Activated naive CD4-positive, alpha-beta T cell (primary cell): ENCODE measurements at regions not wholly inside any gene's neighbourhood (a gene's known extent, or its start where the extent isn't known, plus 50 kb on each side); places are given as distances from the start of the nearest gene placed in this dataset.

Source experiments
- DNase-seq, 4 experiments: peaks; one replicate each; lab custom pipeline; 2025; lab: John Stamatoyannopoulos, UW

DNA sequence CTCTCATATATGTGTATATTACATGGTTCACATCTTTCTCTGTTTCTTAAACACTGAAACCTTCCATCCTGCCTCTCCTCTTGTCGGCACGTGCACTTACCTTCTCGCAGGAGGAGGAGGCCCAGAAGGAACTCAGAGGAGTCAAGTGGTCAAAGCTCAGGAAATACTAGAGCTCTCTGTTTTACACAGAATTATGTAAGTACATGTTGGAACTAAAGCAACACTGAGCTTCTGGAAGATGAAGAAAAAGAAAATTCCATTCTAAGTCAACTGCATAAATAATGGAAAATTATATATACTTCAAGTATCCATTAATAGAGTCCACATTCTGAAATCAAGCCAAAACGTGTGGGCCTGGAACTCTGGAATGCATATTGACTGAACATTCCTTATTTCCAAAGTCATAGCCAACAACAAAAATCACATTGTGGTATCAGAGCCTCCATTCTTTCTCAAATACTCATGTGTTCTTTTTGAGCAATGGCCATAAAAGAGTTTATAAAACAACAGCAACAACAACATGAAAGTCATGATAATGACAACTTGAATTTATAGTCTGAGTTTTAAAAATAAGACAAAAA lies 121.5 kb upstream of the RAI14 start:
- no peak for DNase-seq

DNA sequence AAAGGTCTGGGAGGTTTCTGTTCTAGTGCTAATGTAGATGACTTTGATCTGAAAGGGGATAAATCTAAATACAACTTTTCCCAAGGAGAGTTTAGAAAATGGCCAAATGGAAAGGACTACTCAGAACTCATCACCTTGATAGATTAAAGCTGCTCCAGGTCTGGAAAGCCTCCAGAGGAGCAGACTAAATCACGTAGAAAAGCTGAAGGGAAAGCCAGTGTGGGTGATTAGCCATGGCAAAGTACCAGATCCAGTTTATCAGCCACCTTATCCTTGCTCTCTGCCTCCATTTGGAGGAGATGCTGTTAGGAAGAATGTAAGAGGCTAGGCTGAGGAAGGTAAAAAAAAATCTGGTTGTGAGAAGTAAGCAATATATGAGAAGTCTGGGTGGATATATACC lies 120.7 kb upstream of the RAI14 start:
- no peak for DNase-seq

DNA sequence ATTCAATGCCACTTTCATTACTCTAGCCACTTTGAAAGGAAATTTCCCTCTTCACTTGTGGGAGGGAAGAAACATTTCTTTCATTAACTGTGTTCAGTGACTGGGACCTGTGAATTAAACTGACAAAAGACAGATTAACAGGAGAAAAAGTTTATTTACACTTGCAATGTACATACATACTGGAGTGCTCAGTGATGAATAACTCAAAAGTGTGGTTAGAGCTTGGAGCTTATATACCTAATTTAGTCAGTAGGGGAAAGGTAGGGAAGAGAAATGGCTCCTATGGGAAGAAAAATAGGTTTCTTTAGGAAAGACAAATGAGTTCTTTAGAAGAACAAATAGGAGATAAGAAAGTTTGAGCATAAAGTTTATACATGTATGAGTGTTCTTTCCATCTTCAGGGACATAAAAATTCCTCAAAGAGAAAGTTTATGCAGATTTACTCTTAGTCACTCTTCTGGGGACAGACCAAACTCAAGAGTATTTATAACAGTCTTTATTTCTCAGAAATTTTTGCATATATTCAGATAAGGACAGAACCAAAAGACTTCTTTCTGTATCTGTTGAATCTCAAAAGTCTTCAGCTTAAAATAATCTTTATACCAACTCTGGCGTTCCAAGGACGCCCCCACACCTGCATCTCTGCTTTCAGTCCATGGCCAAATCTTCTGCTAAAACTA lies 120.0 kb upstream of the RAI14 start:
- DNase-seq = no peak

DNA sequence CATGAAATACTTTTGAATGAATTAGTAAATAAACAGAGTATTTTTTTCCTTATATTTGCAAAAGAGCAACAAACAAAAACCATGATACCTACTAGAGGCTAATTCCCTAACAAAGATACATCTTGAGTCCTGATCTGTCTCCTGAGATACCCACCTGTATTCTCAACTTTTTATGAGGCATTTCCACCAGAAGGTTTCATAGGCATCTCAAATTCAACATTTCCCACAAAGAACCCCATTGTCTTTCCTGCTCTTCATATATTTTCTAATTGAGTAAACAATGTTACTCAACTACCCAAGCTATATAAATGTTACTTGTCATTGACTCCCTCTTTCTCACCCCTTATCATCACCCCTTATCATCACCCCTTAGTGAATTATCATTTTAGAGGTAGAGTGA lies 119.4 kb upstream of the RAI14 start:
- no peak for DNase-seq

DNA sequence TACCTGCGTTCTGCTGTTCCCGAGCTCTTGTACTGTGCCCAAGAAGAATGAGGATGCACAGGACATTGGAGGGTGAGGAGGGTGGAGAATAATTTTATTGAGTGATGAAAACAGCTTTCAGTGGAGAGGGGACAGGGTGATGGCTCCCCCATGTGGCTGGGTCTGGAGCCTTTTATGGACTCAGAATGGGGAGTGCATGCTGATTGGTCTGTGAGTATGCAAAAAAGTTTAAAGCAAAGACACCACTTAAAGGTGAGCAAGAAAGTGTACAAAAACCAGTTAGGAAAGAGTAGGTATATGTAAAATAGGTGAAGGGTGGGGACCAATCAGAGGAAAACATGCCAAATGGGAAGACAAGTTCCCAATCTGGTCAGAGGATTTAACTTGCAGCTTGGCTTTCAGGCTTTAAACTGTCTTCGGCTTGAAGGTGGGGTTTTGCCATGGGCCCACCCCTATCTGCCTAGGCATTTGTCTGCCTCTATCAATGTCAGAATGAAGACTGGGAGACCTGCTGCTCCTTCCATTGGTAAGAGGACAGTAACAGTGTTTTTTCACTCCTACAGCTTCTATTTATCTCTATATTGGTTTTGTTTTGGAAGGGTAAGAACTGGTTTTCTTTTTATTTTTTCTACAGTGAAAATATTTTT lies 118.0 kb upstream of the RAI14 start:
- no peak for DNase-seq

DNA sequence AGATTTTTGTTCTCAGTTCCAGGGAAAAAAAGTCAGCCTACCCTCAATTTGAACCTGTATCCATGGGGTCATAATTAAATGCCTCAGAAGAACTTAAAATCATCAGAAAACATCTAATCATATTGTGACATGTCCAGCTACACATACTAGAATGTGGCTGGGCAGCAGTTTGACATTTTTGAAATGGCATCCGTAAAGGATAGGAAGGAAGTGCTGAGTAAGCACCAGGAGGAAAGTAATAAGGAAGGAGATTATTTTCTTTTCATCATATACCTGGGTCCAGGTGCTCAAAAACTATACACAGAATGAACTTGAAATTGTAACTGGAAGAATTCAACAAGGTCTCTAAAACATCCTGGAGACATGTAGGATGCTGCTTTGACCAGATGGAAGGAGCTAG lies 116.9 kb upstream of the RAI14 start:
- no peak for DNase-seq

DNA sequence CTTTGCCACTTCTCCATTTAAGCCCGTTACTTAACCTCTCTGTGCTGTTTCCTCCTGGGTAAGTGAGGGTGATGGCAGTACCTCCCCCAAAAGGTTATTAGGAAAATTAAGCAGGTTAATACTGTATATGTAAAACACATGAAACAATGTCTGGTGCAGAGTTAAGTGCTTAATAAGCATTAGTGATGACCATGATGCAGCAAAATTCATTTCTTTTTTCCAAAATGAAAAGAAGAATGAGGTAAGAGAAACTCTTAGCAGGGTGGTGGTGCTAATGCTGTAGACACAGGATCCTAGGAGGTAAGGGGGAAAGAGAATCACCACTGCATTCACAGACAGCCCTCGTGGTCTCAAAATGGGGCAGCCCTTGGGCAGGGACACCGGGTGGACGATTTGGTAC lies 115.1 kb upstream of the RAI14 start:
- no peak for DNase-seq

DNA sequence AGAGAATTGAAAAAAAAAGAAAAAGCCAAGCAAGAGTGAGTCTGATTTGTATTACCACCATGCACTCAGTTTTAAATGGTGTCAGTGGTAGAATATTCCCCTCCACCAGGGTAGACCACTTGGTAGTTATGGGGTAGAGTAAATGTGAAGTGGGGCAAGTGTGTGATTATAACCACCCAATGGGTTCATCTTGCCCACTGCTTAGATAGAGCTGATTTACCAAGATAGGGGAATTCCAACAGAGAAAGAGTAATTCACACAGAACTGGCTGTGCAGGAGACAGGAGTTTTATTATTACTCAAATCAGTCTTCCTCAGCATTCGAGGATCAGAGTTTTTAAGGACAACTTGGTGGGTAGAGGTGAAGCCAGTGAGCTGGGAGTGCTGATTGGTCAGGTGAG lies 113.3 kb upstream of the RAI14 start:
- no peak for DNase-seq

DNA sequence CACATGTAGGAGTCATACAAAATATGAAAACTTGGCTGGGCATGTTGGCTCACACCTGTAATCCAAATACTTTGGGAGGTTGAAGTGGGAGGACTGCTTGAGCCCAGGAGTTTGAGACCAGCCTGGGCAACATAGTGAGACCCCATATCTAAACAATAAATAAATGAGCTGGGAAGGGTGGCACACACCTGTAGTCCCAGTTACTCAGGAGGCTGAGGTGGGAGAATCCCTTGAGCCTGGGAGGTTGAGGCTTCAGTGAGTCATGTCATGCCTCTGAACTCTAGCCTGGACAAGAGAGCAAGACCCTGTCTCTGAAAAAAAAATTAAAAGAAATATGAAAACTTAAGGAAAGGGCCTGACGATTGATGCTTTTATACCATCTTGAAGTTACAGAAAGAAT lies 112.4 kb upstream of the RAI14 start:
- no peak for DNase-seq

DNA sequence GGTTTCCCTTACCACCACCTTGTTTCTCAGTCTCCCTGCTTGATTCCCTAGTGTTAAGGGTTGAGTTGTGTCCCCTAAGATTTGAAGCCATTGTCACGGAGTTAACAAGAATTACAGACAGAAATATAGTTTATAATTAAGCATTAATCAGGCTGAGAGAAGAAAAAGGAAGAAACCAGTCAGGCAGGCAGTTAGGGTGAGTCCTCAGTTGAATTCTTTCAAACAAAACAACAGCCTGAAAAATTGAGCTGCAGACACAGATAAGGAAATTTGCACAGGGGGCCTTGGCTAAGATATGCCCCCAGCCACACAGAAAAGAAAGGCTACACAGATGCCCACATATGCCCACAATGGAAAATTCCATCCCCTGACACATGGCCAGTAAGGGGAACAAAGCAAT lies 111.7 kb upstream of the RAI14 start:
- DNase-seq = no peak

DNA sequence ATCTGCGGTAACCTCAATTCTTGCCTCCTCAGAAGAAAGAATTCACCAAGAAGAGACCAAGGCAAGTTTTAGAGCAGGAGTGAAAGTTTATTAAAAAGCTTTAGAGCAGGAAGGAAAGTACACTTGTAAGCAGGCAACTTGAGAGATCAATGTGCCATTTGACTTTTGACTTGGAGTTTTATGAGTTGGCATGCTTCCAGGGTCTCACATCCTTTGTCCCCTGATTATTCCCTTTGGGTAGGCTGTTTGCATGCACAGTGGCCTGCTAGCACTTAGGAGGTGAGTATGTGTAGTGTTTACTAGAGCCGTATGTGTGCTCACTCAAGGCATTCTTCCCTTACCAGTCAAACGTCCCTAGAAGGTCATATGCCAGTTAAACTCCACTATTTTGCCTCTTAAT lies 111.0 kb upstream of the RAI14 start:
- DNase-seq = no peak

DNA sequence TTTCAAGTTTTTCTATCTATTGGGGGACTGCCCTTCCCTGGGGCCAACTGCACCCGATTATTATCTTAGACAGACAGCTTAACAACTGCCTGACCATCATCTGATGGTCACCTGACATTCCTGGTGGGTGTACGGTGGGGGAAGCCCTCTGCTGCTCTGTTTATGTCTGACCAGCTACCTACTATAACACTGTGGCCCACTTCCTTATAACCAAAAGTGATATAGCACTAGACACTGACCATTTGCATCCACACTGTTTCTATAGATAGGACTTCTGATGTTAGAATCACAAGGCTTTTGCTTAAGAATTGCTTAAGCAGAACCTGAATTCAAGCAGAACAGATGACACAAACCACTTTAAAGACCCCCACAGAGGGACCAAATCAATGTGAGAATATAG lies 110.5 kb upstream of the RAI14 start:
- DNase-seq = no peak

DNA sequence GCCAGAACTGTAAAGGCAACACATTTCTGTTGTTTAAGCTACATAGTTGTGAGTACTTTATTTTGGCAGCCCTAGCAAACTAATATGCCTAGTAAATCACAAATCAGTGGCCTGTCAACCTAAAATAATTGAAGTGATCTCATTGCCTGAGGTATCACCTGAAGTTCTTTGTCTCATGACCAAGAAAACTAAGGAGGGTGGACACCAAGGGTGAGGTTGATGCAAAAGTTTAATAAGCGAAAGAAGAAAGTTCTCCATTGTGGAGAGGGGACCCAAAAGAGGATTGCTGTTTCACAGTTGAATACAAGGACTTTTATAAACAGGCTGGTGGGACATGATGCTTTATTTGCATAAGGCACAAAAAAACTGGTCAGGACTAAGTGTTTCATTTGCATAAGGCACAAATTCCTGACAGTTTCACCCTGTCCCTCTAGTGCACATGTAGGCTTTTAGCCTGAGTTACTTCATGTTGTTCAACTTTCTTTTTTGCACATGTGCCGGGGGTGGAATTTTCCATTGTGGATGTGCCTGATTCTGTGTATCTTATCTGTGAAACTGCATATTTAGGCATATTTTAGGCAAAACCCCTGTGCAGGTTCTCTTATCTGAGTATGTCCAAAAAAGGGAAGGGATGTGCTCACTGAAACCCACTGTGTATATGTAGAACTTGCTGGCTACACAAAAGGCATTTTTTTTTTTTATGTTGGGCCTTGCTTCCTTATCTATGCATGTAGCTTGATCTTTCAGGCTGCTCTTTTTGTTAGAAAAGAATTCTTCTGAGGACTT lies 108.6 kb upstream of the RAI14 start:
- no peak for DNase-seq

DNA sequence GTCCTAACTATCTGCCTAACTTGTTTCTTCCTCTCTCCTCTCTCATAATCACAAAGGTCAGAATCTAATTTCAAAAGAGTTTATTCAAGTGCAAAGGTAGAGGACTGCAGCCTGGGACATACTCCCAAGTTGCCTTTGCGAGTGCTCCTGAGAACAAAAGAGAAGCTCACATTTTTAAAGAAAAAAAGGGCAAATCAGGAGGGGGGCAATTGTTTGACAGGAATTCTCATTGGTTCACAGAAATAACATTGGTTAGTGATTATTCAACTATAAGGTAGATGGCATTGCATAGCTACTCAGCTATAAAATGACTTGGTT lies 108.1 kb upstream of the RAI14 start:
- no peak for DNase-seq

DNA sequence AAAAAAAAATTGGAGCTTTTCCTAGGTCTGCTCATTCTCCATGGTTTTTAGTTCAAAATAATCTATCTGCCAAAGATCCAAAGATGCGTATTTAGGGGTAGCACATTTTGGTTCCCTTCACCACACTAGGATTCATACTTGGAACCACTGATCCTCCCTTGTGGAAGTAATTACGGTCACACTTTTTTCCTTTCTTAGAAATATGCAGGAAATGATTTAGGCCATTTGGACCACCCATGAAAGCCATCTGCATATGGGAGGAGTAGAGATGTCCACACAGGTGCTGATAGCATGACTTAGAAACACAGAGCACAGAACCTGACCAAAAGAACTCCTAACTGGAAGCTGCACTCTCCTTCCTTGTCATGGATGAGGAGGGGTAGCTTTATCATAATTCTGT lies 105.9 kb upstream of the RAI14 start:
- no peak for DNase-seq

DNA sequence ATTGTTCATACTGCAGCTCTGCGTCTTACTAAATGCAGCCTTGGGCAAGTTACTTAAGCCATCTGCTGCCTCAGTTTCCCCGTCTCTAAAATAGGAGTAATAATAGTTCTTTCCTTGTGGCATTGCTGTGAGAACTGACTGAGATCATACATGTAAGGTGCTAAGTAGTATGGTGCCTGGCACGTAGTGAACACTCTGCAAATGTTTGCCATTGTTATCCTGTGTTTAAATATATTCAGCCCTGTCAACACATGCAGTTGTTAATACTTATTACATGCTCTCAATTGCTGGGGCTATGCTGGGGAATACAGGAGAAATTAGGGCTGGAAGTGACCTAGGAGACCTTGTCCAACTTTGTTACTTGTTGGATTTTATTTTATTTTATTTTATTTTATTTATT lies 105.2 kb upstream of the RAI14 start:
- no peak for DNase-seq

DNA sequence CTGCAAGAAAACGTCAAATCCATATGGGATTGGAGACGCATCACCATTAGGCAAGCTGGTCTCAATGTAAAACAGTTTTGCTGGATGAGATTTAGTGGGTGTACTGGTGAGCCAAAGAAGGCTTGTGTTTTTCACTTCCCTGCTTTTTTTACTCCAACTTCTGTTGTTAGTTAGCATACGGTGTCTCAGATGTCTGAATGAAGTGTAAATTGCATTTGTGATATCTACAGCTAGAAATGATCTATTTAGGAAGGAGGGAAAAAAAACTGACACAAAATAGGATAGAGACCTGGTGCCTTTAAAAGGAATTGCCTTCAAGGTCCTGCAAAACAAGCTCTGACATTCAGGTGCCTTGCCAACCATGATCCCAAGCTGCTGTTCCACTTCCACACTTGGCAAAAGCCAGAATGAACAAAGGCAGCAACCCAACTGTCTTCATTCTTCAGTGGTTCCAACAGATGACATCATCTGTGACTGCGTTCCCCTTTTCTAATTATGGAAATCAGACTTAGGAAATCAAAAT lies 104.2 kb upstream of the RAI14 start:
- DNase-seq = no peak

DNA sequence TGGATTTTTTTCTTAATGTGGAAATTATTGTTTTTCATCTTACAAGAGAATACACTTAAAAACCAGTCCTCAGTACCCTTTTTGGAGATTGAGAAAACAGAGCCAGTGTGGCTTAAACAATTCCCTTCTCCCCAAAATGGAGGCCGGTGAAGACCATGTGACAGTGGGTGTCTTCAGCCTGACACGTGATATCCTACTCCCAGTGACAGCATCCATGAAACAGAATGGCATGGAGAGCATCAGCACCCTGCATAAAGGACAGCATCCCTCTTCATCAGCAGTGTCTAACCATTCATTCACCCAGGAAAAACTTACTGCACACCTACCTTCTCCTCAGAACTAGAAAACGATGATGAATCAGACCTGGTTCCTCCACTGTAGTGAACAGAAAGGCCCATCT lies 103.4 kb upstream of the RAI14 start:
- DNase-seq = no peak

DNA sequence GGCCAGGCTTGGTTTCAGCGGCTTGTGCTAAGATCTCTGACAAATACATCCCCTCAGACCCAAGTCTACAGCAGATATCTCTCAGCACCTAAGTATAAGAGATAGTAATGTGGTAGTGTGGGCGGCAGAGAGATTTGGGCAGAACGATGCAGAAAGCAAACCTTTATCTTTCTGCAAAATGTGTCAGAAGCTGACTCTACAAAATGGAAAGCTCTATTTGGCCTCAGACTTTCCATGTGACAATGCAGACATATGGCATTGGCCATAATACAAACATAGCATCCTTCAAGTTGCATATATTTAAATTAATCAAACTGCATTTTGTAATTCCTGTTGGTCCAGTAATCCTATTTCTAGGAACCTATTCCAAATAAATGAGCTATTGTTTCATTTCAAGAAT lies 102.5 kb upstream of the RAI14 start:
- no peak for DNase-seq

DNA sequence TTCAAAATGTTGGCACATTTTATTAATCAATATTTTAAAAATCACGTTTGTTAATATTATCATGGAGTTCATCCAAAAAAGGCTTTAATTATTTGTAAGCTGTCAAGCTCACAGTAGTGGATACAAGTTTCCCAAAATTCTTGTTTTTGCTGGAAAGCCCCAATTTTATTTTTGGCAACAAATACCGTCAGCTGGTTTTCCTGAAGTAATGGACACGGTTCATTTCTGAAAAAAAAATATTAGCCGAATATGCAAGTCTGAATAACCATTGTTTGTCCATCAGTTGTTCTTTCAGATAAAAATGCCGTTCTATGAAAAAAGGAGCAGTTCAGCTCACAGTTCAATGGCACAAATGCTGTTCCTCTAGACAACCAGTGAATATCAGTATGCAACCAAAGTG lies 101.5 kb upstream of the RAI14 start:
- DNase-seq = no peak

DNA sequence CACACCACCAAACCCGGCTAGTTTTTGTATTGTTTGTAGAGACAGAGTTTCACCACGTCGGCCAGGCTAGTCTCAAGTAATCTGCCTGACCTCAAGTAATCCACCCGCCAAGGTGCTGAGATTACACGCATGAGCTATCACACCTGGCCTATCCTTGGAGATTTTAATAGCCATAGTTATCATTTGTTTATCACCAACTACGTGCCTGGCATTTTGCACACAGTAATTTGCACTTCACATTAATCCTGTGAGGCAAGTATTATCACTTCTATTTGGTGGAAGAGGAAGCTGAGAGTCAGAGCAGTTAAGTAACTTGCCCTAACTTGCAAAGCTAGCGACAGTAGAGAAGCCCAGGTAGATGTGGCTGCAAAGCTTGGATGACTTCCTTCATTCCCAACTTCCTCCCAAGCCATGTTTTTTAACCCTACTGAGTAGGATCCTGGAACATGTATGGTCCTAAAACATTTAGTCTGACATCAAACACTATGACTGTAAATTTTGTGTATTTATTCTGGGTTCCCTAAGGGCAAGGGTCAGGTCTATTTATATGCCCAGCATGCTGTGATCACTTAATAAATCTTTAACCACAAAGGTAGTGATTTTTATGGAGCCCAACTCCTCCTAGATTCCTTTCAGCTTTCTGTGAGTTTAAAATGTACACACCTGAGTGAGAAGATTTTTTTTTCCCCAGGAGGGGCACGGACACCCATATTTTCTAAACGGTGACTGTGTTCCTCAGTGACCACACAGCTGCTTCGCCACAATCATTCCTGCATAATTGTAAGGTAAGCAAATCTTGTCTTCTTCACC lies 100.2 kb upstream of the RAI14 start:
- no peak for DNase-seq

DNA sequence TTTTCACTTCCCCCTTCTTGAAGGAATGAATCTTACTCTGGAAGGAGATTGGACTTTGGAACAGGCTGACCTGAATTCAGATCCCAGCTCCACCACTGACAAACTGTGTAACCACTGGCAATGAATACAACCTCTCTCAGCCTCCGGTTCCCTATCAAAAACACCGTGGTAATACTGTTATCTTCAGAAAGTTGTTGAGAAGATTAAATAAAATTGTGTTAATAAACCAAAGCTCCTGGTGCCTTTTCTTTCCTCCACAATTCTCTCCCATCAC lies 99.7 kb upstream of the RAI14 start:
- no peak for DNase-seq
